Right lobe of liver (tissue), 4 donors: ENCODE measurements at regions not wholly inside any gene's neighbourhood (a gene's known extent, or its start where the extent isn't known, plus 50 kb on each side); places are given as distances from the start of the nearest gene placed in this dataset.

Source experiments
- CTCF ChIP-seq, 4 donors: fragments of 200-600 bp in 3 of 4; fragments of 450-650 bp in 1 of 4; IDR thresholded peaks; one replicate each; pipeline versions ENCODE4 v1.5.1 to v1.8.0; 2016 to 2022; ENCODE audit warnings: antibody characterized with exemption in 4 of 4, mild to moderate bottlenecking in 2 of 4
- POLR2A ChIP-seq: fragments of 450-650 bp; IDR thresholded peaks from one replicate; pipeline ENCODE4 v1.6.1; 2017; ENCODE audit warnings: antibody characterized with exemption, mild to moderate bottlenecking
- donor health status: DM: no; HTN: no; CAD: no.
- donor health status: DM: no; HTN: no; CAD: no.
- donor health status: DM: no; HTN: yes; CAD: no.

GRCh38 chr13:81987159-81987558 lies 1646.2 kb upstream of the SPRY2 start:
- TF ChIP-seq CTCF (IDR thresholded peaks at IDR 0.05) = no peak
- TF ChIP-seq POLR2A = no peak
